ENCODE measurements at regions not wholly inside any gene's neighbourhood (a gene's known extent, or its start where the extent isn't known, plus 50 kb on each side); places are given as distances from the start of the nearest gene placed in this dataset.
"Not testable (repeated sequence)": the region's sequence is repeated elsewhere in the genome, so short reads cannot be mapped to it uniquely, and the experiment has no call there.

GRCh38 chr9:107784235-107784958, 294.8 kb upstream of the KLF4 start:
- DNase-seq (ENCODE audit: low read depth in 4 of 4, low spot score in 1 of 4): no peak

GRCh38 chr9:107782789-107783188, 293.2 kb upstream of the KLF4 start:
- DNase-seq (ENCODE audit: low read depth in 4 of 4, low spot score in 1 of 4): no peak

GRCh38 chr9:107782381-107782780, 292.8 kb upstream of the KLF4 start:
- DNase-seq (ENCODE audit: low read depth in 4 of 4, low spot score in 1 of 4): no peak

- DNase-seq (ENCODE audit: low read depth in 4 of 4, low spot score in 1 of 4): no peak
These were observed 291.4 kb upstream of the KLF4 start for GRCh38 chr9:107780960-107781359.

- no peak for DNase-seq (ENCODE audit: low read depth in 4 of 4, low spot score in 1 of 4)
These were observed 290.2 kb upstream of the KLF4 start for GRCh38 chr9:107779731-107780130.

GRCh38 chr9:107778661-107779060, 289.1 kb upstream of the KLF4 start:
- DNase-seq (ENCODE audit: low read depth in 4 of 4, low spot score in 1 of 4): no peak

GRCh38 chr9:107774099-107774498, 284.5 kb upstream of the KLF4 start:
- DNase-seq (ENCODE audit: low read depth in 4 of 4, low spot score in 1 of 4): not testable (repeated sequence)

GRCh38 chr9:107772988-107773387, 283.4 kb upstream of the KLF4 start:
- DNase-seq (ENCODE audit: low read depth in 4 of 4, low spot score in 1 of 4): no peak

GRCh38 chr9:107770716-107771115, 281.1 kb upstream of the KLF4 start:
- no peak for DNase-seq (ENCODE audit: low read depth in 4 of 4, low spot score in 1 of 4)

GRCh38 chr9:107768224-107768623, 278.7 kb upstream of the KLF4 start:
- no peak for DNase-seq (ENCODE audit: low read depth in 4 of 4, low spot score in 1 of 4)

- no peak for DNase-seq (ENCODE audit: low read depth in 4 of 4, low spot score in 1 of 4)
These were observed 278.1 kb upstream of the KLF4 start for GRCh38 chr9:107767711-107768110.

GRCh38 chr9:107763469-107763868, 273.9 kb upstream of the KLF4 start:
- DNase-seq (ENCODE audit: low read depth in 4 of 4, low spot score in 1 of 4): not testable (repeated sequence)

GRCh38 chr9:107761307-107761706, 271.7 kb upstream of the KLF4 start:
- DNase-seq (ENCODE audit: low read depth in 4 of 4, low spot score in 1 of 4): no peak

- no peak for DNase-seq (ENCODE audit: low read depth in 4 of 4, low spot score in 1 of 4)
These were observed 271.1 kb upstream of the KLF4 start for GRCh38 chr9:107760469-107761242.

- DNase-seq (ENCODE audit: low read depth in 4 of 4, low spot score in 1 of 4): no peak
These were observed 270.2 kb upstream of the KLF4 start for GRCh38 chr9:107759823-107760166.

- DNase-seq (ENCODE audit: low read depth in 4 of 4, low spot score in 1 of 4): no peak
These were observed 269.6 kb upstream of the KLF4 start for GRCh38 chr9:107759009-107759822.

- DNase-seq (ENCODE audit: low read depth in 4 of 4, low spot score in 1 of 4): no peak
These were observed 266.5 kb upstream of the KLF4 start for GRCh38 chr9:107756091-107756490.

- no peak for DNase-seq (ENCODE audit: low read depth in 4 of 4, low spot score in 1 of 4)
These were observed 265.7 kb upstream of the KLF4 start for GRCh38 chr9:107755246-107755645.

GRCh38 chr9:107751567-107752210, 262.1 kb upstream of the KLF4 start:
- DNase-seq (ENCODE audit: low read depth in 4 of 4, low spot score in 1 of 4): no peak

- no peak for DNase-seq (ENCODE audit: low read depth in 4 of 4, low spot score in 1 of 4)
These were observed 261.4 kb upstream of the KLF4 start for GRCh38 chr9:107750741-107751566.

Data from stimulated activated CD4-positive, alpha-beta T cell treated with anti-CD3 and anti-CD28 coated beads, Interleukin-1b, Interleukin-23, amount 100 ng/mL, for 24 hours (primary cell).